HG02981 (cell line): ENCODE measurements at regions not wholly inside any gene's neighbourhood (a gene's known extent, or its start where the extent isn't known, plus 50 kb on each side); places are given as distances from the start of the nearest gene placed in this dataset.
A peak's percentile ranks its signal among the peaks of the same experiment; 100 is the strongest.
"Not testable (repeated sequence)": the region's sequence is repeated elsewhere in the genome, so short reads cannot be mapped to it uniquely, and the experiment has no call there.

ENCODE experiments used
- ATAC-seq: cut with Tn5 transposase; IDR thresholded peaks from one replicate; pipeline ENCODE4 v1.9.1; 2021; ENCODE audit warnings: mild to moderate bottlenecking, moderate library complexity; ENCODE audit not compliant: unreplicated experiment

DNA sequence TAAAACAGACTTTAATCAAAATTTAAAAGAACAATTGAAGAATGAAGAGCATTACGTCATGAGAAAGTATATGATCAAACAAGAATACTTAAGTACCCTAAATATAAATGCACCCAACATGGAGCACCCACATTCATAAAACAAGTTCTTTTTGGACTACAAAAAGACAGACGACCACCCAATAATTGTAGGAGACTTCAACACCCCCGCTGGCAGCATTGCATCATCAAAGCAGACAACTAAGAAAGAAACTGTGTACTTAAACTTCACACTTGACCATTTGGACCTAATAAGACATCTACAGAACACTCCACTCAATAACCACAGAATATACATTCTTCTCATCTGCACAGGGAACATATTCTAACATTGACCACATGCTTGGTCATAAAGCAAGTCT lies 291.7 kb upstream of the ZNF322 start:
- not testable (repeated sequence) for ATAC-seq

DNA sequence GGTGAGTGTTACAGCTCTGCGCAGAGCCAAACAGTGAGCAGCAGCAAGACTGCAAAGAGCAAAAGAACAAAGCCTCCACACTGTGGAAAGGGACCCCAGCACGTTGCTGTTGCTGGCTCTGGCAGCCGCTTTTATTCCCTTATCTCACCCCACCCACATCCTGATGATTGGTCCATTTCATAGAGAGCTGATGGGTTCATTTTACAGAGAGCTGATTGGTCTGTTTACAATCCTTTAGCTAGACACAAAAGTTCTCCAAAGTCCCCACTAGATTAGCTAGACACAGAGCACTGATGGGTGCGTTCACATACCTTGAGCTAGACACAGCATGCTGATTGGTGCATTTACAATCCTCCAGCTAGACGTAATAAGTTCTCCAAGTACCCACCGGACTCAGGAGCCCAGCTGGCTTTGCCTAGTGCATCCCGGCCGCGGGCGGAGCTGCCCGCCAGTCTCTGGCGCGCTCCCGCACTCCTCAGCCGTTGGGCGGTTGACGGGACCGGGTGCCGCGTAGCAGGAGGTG lies 291.4 kb upstream of the PRSS16 start:
- not testable (repeated sequence) for ATAC-seq

DNA sequence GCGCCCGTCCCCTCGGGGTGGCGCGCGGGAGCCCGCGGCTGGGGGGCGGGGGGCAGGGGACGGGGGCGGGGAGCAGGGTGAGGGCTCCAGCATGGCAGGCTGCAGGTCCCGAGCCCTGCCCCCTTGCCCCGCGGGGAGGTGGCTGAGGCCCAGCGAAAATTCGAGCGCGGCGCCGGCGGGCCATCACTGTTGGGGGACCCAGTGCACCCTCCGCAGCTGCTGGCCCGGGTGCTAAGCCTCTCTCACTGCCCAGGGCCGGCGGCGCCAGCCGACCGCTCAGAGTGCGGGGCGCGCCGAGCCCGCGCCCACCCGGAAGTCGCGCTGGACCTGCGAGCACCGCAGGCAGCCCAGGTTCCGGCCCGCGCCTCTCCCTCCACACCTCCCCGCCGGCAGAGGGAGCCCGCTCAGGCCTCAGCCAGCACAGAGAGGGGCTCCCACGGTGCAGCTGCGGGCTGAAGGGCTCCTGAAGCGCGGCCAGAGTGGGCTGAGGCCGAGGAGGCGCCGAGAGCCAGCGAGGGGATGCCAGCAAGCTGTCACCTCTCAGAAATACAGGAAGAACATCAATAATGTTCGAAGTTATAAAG lies 290.8 kb upstream of the PRSS16 start:
- ATAC-seq = not testable (repeated sequence)

GRCh38 chr6:26957399-26958127 lies 289.9 kb upstream of the PRSS16 start:
- not testable (repeated sequence) for ATAC-seq

- ATAC-seq = not testable (repeated sequence)
Observed at GRCh38 chr6:26961236-26961635, 286.3 kb upstream of the PRSS16 start.

DNA sequence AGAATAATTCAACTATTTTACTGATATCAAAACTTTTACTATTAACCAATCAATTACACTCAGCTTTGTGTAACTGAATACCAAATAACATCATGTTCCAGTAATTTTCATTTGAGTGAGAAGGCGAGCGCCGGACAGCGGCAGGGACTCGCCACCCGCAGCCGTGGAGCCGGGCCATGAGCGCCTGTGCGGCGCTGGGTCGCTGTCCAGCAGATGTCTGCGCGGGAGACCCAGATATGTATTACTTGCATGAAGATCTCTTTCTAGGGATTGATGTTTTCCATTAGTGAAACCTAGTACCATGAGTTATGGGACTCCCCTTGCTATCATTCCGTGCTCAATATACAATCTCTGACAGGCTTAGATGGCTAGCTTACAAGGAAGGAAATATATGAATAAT lies 245.1 kb upstream of the PRSS16 start:
- no peak for ATAC-seq

DNA sequence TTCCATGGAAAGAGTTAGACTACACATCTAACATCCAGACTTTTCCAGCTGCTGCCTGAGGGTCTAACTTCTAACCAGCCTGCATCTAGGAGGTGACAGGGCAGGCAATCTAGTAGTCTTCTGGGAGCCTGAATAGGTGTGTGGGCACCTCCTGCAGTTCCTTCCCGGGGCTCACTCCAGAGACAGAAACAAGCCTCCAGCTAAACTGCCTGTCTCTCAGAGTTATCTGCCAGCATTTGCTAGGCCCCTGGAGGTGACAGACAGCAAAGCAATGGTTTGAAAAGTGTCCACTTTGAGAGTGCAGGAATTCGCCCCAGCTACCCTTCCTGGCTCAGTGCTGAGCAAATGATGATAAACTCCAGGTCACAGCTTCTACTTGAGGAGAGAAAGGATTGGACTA lies 240.5 kb upstream of the PRSS16 start:
- no peak for ATAC-seq

GRCh38 chr6:27008613-27009012 lies 238.9 kb upstream of the PRSS16 start:
- not testable (repeated sequence) for ATAC-seq

DNA sequence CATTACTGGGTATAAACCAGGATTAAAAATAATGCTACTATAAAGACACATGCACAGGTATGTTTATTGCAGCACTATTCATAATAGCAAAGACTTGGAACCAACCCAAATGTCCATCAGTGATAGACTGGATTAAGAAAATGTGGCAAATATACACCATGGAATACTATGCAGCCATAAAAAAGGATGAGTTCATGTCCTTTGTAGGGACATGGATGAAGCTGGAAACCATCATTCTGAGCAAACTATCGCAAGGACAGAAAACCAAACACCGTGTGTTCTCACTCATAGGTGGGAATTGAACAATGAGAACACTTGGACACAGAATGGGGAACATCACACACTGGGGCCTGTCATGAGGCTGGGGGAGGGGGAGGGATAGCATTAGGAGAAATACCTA lies 233.4 kb upstream of the PRSS16 start:
- not testable (repeated sequence) for ATAC-seq

- no peak for ATAC-seq
Observed at GRCh38 chr6:27016689-27017088, 230.8 kb upstream of the PRSS16 start.

GRCh38 chr6:27018401-27018800 lies 229.1 kb upstream of the PRSS16 start:
- not testable (repeated sequence) for ATAC-seq

GRCh38 chr6:27019651-27020552 lies 227.6 kb upstream of the PRSS16 start:
- ATAC-seq = peak; percentile 90

GRCh38 chr6:27020553-27020880 lies 227.0 kb upstream of the PRSS16 start:
- ATAC-seq = no peak

- no peak for ATAC-seq
Observed at GRCh38 chr6:27023664-27024063, 223.8 kb upstream of the PRSS16 start.

- ATAC-seq = no peak
Observed at GRCh38 chr6:27025351-27025750, 222.2 kb upstream of the PRSS16 start.

DNA sequence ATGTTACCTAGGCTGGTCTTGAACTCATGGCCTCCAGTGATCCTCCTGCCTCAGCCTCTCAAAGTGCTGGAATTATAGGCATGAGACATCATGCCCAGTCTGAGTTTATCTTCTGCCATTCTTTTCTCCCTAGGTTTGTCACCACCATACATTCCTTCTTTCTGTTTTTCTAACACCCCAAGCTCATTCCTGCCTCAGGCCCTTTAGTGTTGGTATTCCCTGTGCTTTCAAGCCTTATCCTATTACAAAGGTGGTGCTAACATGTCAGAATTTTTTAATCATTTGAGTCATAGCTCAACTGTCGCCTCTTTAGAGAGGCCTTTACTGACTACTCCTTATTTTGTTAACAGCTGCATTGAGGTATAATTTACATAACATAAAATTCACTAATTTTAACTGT lies 221.1 kb upstream of the PRSS16 start:
- ATAC-seq = no peak

DNA sequence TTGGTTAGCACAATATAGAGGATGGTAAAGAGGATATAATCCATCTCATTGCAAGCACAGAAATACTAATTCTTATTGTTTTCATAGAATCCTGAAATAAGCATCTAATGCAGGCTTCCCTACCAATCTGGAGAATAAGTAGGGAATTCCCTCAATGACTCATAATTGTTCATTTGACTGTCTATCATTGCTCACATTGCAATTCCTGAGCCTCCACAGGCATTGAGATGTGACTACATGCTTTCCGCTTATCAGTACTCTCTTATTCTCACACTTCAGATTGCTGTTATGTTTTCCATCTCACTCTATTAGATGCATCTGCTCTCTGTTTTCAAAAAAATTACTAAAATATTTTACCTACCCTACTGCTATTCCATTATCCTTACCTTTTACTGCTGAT lies 216.2 kb upstream of the PRSS16 start:
- no peak for ATAC-seq

GRCh38 chr6:27038498-27038897 lies 209.0 kb upstream of the PRSS16 start:
- no peak for ATAC-seq

DNA sequence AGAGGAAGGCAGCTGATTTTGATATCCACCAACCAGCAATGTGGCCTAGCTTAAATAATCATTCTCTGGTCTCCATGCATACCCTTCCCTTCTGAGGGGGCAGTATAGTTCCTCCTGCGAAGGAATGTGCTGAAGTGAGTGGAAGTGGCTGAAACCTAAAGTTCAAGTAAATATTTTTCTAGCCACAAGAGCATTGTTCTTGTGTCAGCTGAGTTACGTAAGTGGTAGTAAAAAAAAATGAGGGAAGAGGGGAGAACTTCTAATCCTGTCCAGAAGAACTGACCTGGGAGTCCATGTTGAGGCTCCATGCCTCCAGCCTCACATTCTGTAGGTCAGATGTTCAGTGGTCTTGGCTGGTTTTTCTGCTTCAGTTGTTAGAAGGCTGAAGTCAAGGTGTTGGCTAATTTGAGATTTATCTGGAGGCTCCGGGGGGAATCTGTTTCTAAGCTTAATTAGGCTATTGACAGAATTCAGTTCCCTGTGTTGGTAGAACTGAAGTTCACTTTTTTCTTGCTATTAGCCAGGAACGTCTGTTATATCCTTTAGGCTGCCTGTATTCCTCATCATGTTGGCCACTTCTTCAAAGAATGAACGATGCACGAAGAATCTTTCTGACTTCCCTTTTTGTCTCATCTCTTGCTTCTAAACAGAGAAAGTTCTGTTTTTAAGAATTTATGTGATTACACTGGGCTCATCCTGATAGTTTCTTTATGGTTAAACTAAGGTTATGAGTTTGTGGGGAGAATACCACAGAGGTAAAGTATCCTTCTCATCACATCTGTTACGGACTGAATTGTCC lies 207.1 kb upstream of the PRSS16 start:
- no peak for ATAC-seq

- no peak for ATAC-seq
Observed at GRCh38 chr6:27043244-27043643, 204.3 kb upstream of the PRSS16 start.

GRCh38 chr6:27045131-27045530 lies 202.4 kb upstream of the PRSS16 start:
- not testable (repeated sequence) for ATAC-seq
